Prostate gland (tissue), 2 donors: ENCODE measurements at regions not wholly inside any gene's neighbourhood (a gene's known extent, or its start where the extent isn't known, plus 50 kb on each side); places are given as distances from the start of the nearest gene placed in this dataset.

Experiments
- DNase-seq: peaks from one replicate; pipeline ENCODE4 v3.0.0-alpha.2; 2019; ENCODE audit warnings: low spot score
- H3K27ac ChIP-seq, 2 donors: fragments of 200-600 bp; sonication (generic); 2 replicates each; pipeline ENCODE4 v1.5.1; 2017 to 2019
- H3K27me3 ChIP-seq: fragments of 200-600 bp; sonication (generic); replicated peaks from 2 replicates; pipeline ENCODE4 v1.5.1; 2019; ENCODE audit not compliant: insufficient read depth
- H3K36me3 ChIP-seq, 2 donors: fragments of 200-600 bp; sonication (generic); 1 replicate in 1 of 2; 2 replicates in 1 of 2; pipeline versions ENCODE4 v1.5.1 to v1.8.1; 2017 to 2019
- H3K4me1 ChIP-seq: fragments of 200-600 bp; sonication (generic); replicated peaks from 2 replicates; pipeline ENCODE4 v1.5.1; 2019
- H3K4me3 ChIP-seq, 2 donors: fragments of 200-600 bp; sonication (generic); 2 replicates each; pipeline ENCODE4 v1.5.1; 2017 to 2019
- H3K9me3 ChIP-seq: fragments of 200-600 bp; sonication (generic); 2 replicates; pipeline ENCODE4 v1.5.1; 2017
- POLR2A ChIP-seq: fragments of 450-650 bp; IDR thresholded peaks from one replicate; pipeline ENCODE4 v1.6.1; 2016; ENCODE audit warnings: antibody characterized with exemption, mild to moderate bottlenecking
- POLR2AphosphoS5 ChIP-seq: sonication (generic); formaldehyde crosslinking; IDR thresholded peaks from one replicate; pipeline ENCODE4 v1.6.1; 2017; ENCODE audit warnings: antibody characterized with exemption
- WGBS: methylation state at CpG from one replicate; pipeline ENCODE4 v1.1.5; 2018; 5-methylcytosine and 5-hydroxymethylcytosine counted together
- intact Hi-C: fragments of 100-400 bp; cut with DNase I; formaldehyde crosslinking; loops from one replicate; pipeline ENCODE4 v1.14.2; 2022
- TF ChIP-seq, protein P1 (sequence below), 4 experiments: fragments of 200-600 bp in 2 of 4; fragments of 450-650 bp in 2 of 4; sonication (generic) in 2 of 4; IDR thresholded peaks; 1 replicate in 3 of 4; 2 replicates in 1 of 4; pipeline ENCODE4 v1.5.1; 2016 to 2019; ENCODE audit warnings: antibody characterized with exemption in 4 of 4, mild to moderate bottlenecking in 2 of 4, moderate library complexity in 2 of 4

GRCh38 chr11:28401446-28401845, 293.3 kb downstream of the METTL15 start:
- no peaks in the 10 kb centered on the region for H3K36me3 ChIP-seq
- intact Hi-C loops = no loop called here
- TF ChIP-seq POLR2AphosphoS5 (no peak), POLR2A (no peak)
- TF ChIP-seq, protein P1, sequence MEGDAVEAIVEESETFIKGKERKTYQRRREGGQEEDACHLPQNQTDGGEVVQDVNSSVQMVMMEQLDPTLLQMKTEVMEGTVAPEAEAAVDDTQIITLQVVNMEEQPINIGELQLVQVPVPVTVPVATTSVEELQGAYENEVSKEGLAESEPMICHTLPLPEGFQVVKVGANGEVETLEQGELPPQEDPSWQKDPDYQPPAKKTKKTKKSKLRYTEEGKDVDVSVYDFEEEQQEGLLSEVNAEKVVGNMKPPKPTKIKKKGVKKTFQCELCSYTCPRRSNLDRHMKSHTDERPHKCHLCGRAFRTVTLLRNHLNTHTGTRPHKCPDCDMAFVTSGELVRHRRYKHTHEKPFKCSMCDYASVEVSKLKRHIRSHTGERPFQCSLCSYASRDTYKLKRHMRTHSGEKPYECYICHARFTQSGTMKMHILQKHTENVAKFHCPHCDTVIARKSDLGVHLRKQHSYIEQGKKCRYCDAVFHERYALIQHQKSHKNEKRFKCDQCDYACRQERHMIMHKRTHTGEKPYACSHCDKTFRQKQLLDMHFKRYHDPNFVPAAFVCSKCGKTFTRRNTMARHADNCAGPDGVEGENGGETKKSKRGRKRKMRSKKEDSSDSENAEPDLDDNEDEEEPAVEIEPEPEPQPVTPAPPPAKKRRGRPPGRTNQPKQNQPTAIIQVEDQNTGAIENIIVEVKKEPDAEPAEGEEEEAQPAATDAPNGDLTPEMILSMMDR (IDR thresholded peaks at IDR 0.05) = no peak
- no peak overlapping the region for H3K4me3 ChIP-seq
- no peaks in the 10 kb centered on the region for H3K9me3 ChIP-seq
- DNase-seq = no peak
- no peaks in the 10 kb centered on the region for H3K27me3 ChIP-seq
- H3K27ac ChIP-seq = no peak overlapping the region
- WGBS = 87% methylated on average over 3 of the region's 3 CpGs
- H3K4me1 ChIP-seq = no peaks in the 10 kb centered on the region

DNA sequence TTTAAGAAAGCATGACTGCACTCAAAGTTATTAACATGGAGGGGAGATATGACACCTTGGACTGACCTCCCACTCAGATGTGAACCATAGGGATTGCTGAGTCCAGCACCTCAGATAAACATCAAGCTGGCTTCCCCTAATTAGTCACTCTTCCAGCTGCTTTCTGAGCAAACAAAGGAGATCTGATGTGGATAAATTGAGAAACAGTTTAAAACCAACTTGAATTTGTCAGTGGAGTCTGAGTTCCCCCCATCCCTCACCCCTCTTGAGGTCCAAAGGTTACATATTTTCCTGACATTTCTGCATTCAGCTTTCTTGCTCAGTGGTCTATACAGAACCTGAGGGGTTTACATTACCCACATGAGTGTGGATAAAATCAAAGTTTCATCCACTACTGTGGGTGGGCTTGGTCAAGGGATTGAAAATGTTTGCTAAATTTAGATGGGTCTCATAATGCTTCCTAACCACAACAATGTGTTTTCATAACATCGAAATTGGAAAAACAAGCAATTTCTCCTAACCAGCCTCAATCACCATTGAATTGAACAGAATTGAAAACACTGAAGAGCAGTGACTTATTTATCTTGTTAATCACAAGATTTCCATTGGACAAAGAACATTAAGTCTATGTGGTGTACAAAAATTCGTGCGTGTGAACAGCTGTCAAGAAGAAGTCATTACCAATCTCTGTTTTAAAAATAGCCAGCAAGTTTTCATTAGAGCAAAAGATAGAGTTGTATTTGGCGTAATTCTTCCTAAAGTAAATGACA, 292.3 kb downstream of the METTL15 start:
- WGBS = 87% methylated on average over 4 of the region's 4 CpGs
- Histone ChIP-seq H3K4me1 (no peaks in the 10 kb centered on the region), H3K9me3 (no peaks in the 10 kb centered on the region), H3K27me3 (no peaks in the 10 kb centered on the region), H3K36me3 (no peaks in the 10 kb centered on the region), H3K27ac (no peak overlapping the region), H3K4me3 (no peak overlapping the region)
- TF ChIP-seq, protein P1 (IDR thresholded peaks at IDR 0.05) = no peak
- TF ChIP-seq POLR2AphosphoS5 = no peak
- TF ChIP-seq POLR2A = no peak
- DNase-seq = no peak
- intact Hi-C loops = no loop called here

- TF ChIP-seq POLR2AphosphoS5 (no peak), POLR2A (no peak)
- TF ChIP-seq, protein P1 (IDR thresholded peaks at IDR 0.05) = no peak
- intact Hi-C loops = no loop called here
Measured at GRCh38 chr11:28393348-28393747, 285.2 kb downstream of the METTL15 start.

DNA sequence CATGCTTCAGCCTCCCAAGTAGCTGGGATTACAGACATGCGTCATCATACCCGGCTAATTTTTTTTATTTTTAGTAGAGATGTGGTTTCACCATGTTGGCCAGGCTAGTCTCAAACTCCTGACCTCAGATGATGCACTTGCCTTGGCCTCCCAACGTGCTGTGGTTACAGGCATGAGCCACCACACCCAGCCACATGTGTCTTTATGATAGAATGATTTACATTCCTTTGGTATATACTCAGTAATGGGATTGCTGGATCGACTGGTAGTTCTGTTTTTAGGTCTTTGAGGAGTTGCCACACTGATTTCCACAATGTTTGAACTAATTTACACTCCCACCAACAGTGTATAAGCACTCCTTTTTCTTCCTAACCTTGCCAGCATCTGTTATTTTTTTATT, 276.2 kb downstream of the METTL15 start:
- Histone ChIP-seq H3K27ac (no peak overlapping the region), H3K9me3 (no peaks in the 10 kb centered on the region), H3K27me3 (no peaks in the 10 kb centered on the region), H3K4me1 (no peaks in the 10 kb centered on the region), H3K36me3 (no peaks in the 10 kb centered on the region), H3K4me3 (no peak overlapping the region)
- WGBS = 83% methylated on average over 4 of the region's 4 CpGs
- intact Hi-C loops = no loop called here
- no peak for TF ChIP-seq POLR2A
- no peak for TF ChIP-seq POLR2AphosphoS5
- TF ChIP-seq, protein P1 (IDR thresholded peaks at IDR 0.05) = no peak
- DNase-seq = no peak

More at GRCh38 chr11:28393348-28393747, 285.2 kb downstream of the METTL15 start:
- Histone ChIP-seq H3K4me3 (no peak overlapping the region), H3K27ac (no peak overlapping the region), H3K4me1 (no peaks in the 10 kb centered on the region), H3K27me3 (no peaks in the 10 kb centered on the region), H3K36me3 (no peaks in the 10 kb centered on the region), H3K9me3 (no peaks in the 10 kb centered on the region)
- DNase-seq = no peak
- 68% methylated on average over 5 of the region's 5 CpGs for WGBS

DNA sequence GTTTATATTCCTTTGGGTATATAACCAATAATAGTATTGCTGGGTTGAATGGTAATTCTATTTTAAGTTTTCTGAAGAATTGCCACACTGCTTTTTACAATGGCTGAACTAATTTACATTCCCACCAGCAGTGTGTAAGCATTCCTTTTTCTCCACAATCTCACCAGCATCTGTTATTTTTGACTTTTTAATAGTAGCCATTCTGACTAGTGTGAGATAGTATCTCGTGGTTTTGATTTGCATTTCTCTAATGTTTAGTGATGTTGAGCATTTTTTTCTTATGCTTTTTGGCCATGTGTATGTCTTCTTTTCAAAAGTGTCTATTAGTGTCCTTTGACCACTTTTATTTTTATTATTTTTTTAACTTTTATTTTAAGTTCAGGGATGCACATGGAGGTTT, 275.3 kb downstream of the METTL15 start:
- H3K4me3 ChIP-seq = no peak overlapping the region
- no peaks in the 10 kb centered on the region for H3K9me3 ChIP-seq
- H3K4me1 ChIP-seq = no peaks in the 10 kb centered on the region
- TF ChIP-seq POLR2A = no peak
- TF ChIP-seq, protein P1 (IDR thresholded peaks at IDR 0.05) = no peak
- no peak for TF ChIP-seq POLR2AphosphoS5
- H3K27me3 ChIP-seq = no peaks in the 10 kb centered on the region
- DNase-seq = no peak
- H3K27ac ChIP-seq = no peak overlapping the region
- no peaks in the 10 kb centered on the region for H3K36me3 ChIP-seq
- intact Hi-C loops = no loop called here
- WGBS = 60% methylated on average over 1 of the region's 1 CpG
